ENCODE measurements at regions not wholly inside any gene's neighbourhood (a gene's known extent, or its start where the extent isn't known, plus 50 kb on each side); places are given as distances from the start of the nearest gene placed in this dataset.

GRCh38 chr6:139923964-139924475 is 549.6 kb upstream of the CITED2 start:
- no peak for DNase-seq (ENCODE audit: low spot score)

- no peak for DNase-seq (ENCODE audit: low spot score)
Measured at GRCh38 chr6:139922236-139922635, 547.8 kb upstream of the CITED2 start.

- no peak for DNase-seq (ENCODE audit: low spot score)
Measured at GRCh38 chr6:139920776-139921100, 546.3 kb upstream of the CITED2 start.

- DNase-seq (ENCODE audit: low spot score), result no peak
Measured at GRCh38 chr6:139920027-139920775, 545.8 kb upstream of the CITED2 start.

GRCh38 chr6:139919107-139920026 is 544.9 kb upstream of the CITED2 start:
- DNase-seq (ENCODE audit: low spot score), result no peak

GRCh38 chr6:139917951-139918630 is 543.6 kb upstream of the CITED2 start:
- no peak for DNase-seq (ENCODE audit: low spot score)

GRCh38 chr6:139914910-139915309 is 540.5 kb upstream of the CITED2 start:
- DNase-seq (ENCODE audit: low spot score), result no peak

- no peak for DNase-seq (ENCODE audit: low spot score)
Measured at GRCh38 chr6:139912735-139913400, 538.4 kb upstream of the CITED2 start.

GRCh38 chr6:139909992-139910391 is 535.5 kb upstream of the CITED2 start:
- DNase-seq (ENCODE audit: low spot score), result no peak

GRCh38 chr6:139905404-139906052 is 531.1 kb upstream of the CITED2 start:
- no peak for DNase-seq (ENCODE audit: low spot score)

GRCh38 chr6:139904568-139904967 is 530.1 kb upstream of the CITED2 start:
- no peak for DNase-seq (ENCODE audit: low spot score)

- DNase-seq (ENCODE audit: low spot score), result no peak
Measured at GRCh38 chr6:139904158-139904533, 529.7 kb upstream of the CITED2 start.

- no peak for DNase-seq (ENCODE audit: low spot score)
Measured at GRCh38 chr6:139903411-139904157, 529.1 kb upstream of the CITED2 start.

- no peak for DNase-seq (ENCODE audit: low spot score)
Measured at GRCh38 chr6:139895205-139895793, 520.9 kb upstream of the CITED2 start.

- no peak for DNase-seq (ENCODE audit: low spot score)
Measured at GRCh38 chr6:139894271-139894670, 519.8 kb upstream of the CITED2 start.

- no peak for DNase-seq (ENCODE audit: low spot score)
Measured at GRCh38 chr6:139891471-139891870, 517.0 kb upstream of the CITED2 start.

- DNase-seq (ENCODE audit: low spot score), result no peak
Measured at GRCh38 chr6:139888681-139889122, 514.3 kb upstream of the CITED2 start.

- DNase-seq (ENCODE audit: low spot score), result no peak
Measured at GRCh38 chr6:139887275-139887674, 512.8 kb upstream of the CITED2 start.

GRCh38 chr6:139886396-139886795 is 511.9 kb upstream of the CITED2 start:
- DNase-seq (ENCODE audit: low spot score), result no peak

- DNase-seq (ENCODE audit: low spot score), result no peak
Measured at GRCh38 chr6:139885909-139886308, 511.5 kb upstream of the CITED2 start.
